H1 (cell line): ENCODE measurements at regions not wholly inside any gene's neighbourhood (a gene's known extent, or its start where the extent isn't known, plus 50 kb on each side); places are given as distances from the start of the nearest gene placed in this dataset.

Experiments
- CTCF ChIA-PET: fragments of 300-600 bp; sonication (Branson Sonifier 250); formaldehyde crosslinking; loops from one replicate; lab custom pipeline; 2021; ENCODE audit not compliant: partially characterized antibody; lab: Charles Lee
- POLR2A ChIA-PET: fragments of 300-600 bp; sonication (Branson Sonifier 250); formaldehyde crosslinking; loops from one replicate; lab custom pipeline; 2021; ENCODE audit warnings: inconsistent platforms; ENCODE audit not compliant: partially characterized antibody; lab: Charles Lee
- DNase-seq, 2 experiments: peaks; one replicate each; pipeline versions ENCODE4 v3.0.0 to v3.0.0-alpha.2; 2010 to 2022; ENCODE audit warnings: low spot score in 2 of 2, low read depth in 1 of 2, mixed read lengths in 1 of 2
- FAIRE-seq: peaks from 2 replicates; lab custom pipeline; 2011; peaks lifted over from hg19 to GRCh38; lab: Jason Lieb, UNC
- H2AFZ ChIP-seq: 2 replicates; pipeline ENCODE4 v1.8.1; 2012; ENCODE audit warnings: low read length, inconsistent platforms
- H2AK5ac ChIP-seq: 2 replicates; pipeline ENCODE4 v1.6.1; 2013; ENCODE audit warnings: low read depth, low read length
- H2BK120ac ChIP-seq: replicated peaks from 2 replicates; pipeline ENCODE3; 2013; ENCODE audit warnings: low read depth, low read length, inconsistent platforms
- H2BK12ac ChIP-seq: 2 replicates; pipeline ENCODE4 v1.6.1; 2013; ENCODE audit warnings: low read depth, low read length
- H2BK15ac ChIP-seq: 2 replicates; pipeline ENCODE4 v1.6.1; 2013; ENCODE audit warnings: low read length
- H2BK20ac ChIP-seq: 2 replicates; pipeline ENCODE4 v1.6.1; 2013; ENCODE audit warnings: low read length
- H2BK5ac ChIP-seq: 2 replicates; pipeline ENCODE4 v1.6.1; 2013; ENCODE audit warnings: low read depth, low read length
- H3K14ac ChIP-seq: 2 replicates; pipeline ENCODE4 v1.6.1; 2013; ENCODE audit warnings: inconsistent platforms; ENCODE audit not compliant: insufficient read length
- H3K18ac ChIP-seq: 2 replicates; pipeline ENCODE4 v1.6.1; 2013; ENCODE audit warnings: low read length; ENCODE audit errors: extremely low read depth
- H3K23ac ChIP-seq: 2 replicates; pipeline ENCODE4 v1.6.1; 2013; ENCODE audit warnings: inconsistent platforms; ENCODE audit not compliant: insufficient read length
- H3K23me2 ChIP-seq: 2 replicates; pipeline ENCODE4 v1.6.1; 2013; ENCODE audit warnings: low read depth, low read length
- H3K27ac ChIP-seq: 2 replicates; pipeline ENCODE4 v1.6.1; 2011; ENCODE audit warnings: low read depth, low read length, inconsistent platforms
- H3K27me3 ChIP-seq, 4 experiments: replicated peaks in 1 of 4; 1 replicate in 1 of 4; 2 replicates in 3 of 4; pipeline versions ENCODE4 v1.6.1 to v1.8.1; 2011 to 2013; ENCODE audit warnings: low read length in 3 of 4, mild to moderate bottlenecking in 3 of 4, inconsistent platforms in 2 of 4, mixed read lengths in 2 of 4, moderate library complexity in 1 of 4; ENCODE audit not compliant: control insufficient read depth in 3 of 4, insufficient read depth in 3 of 4; ENCODE audit errors: extremely low read depth in 1 of 4
- H3K36me3 ChIP-seq, 4 experiments: 2 replicates each; pipeline versions ENCODE4 v1.6.1 to v1.8.1; 2011 to 2013; ENCODE audit warnings: mild to moderate bottlenecking in 4 of 4, low read length in 3 of 4, moderate library complexity in 2 of 4, control low read depth in 1 of 4, inconsistent platforms in 1 of 4; ENCODE audit not compliant: insufficient read depth in 4 of 4, control insufficient read depth in 2 of 4
- H3K4ac ChIP-seq: replicated peaks from 2 replicates; pipeline ENCODE3; 2013; ENCODE audit warnings: low read length, low read depth, mixed read lengths, inconsistent platforms; ENCODE audit not compliant: insufficient read length
- H3K4me1 ChIP-seq, 4 experiments: replicated peaks in 1 of 4; 1 replicate in 1 of 4; 2 replicates in 3 of 4; pipeline versions ENCODE4 v1.6.1 to v1.8.1; 2011 to 2013; ENCODE audit warnings: low read length in 3 of 4, inconsistent platforms in 2 of 4, mixed read lengths in 1 of 4; ENCODE audit not compliant: insufficient read depth in 4 of 4, control insufficient read depth in 3 of 4
- H3K4me2 ChIP-seq, 2 experiments: 2 replicates each; pipeline versions ENCODE4 v1.6.1 to v1.8.1; 2011 to 2013; ENCODE audit warnings: low read depth in 2 of 2, low read length in 2 of 2, control low read depth in 1 of 2, inconsistent platforms in 1 of 2, mild to moderate bottlenecking in 1 of 2; ENCODE audit not compliant: insufficient read depth in 1 of 2
- H3K4me3 ChIP-seq, 4 experiments: fragments of 200-600, 300-600 bp in 1 of 4; sonication (generic), shearing (Covaris generic), sonication (Bioruptor Twin) in 1 of 4; 2 replicates each; pipeline versions ENCODE4 v1.5.1 to v1.8.1; 2011 to 2016; ENCODE audit warnings: low read length in 4 of 4, low read depth in 3 of 4, control low read depth in 2 of 4, inconsistent platforms in 2 of 4, mild to moderate bottlenecking in 2 of 4, mixed read lengths in 1 of 4, moderate library complexity in 1 of 4; ENCODE audit not compliant: insufficient read depth in 2 of 4; ENCODE audit errors: extremely low read depth in 1 of 4
- H3K56ac ChIP-seq: replicated peaks from 2 replicates; pipeline ENCODE3; 2013; ENCODE audit warnings: low read depth, mild to moderate bottlenecking, mixed read lengths, low read length, inconsistent platforms; ENCODE audit not compliant: insufficient read length
- H3K79me1 ChIP-seq: 2 replicates; pipeline ENCODE4 v1.6.1; 2013; ENCODE audit warnings: low read depth, low read length, control low read depth
- H3K79me2 ChIP-seq, 2 experiments: 2 replicates each; pipeline versions ENCODE4 v1.6.1 to v1.8.1; 2012 to 2013; ENCODE audit warnings: low read length in 2 of 2, mild to moderate bottlenecking in 2 of 2, inconsistent platforms in 1 of 2; ENCODE audit not compliant: insufficient read depth in 2 of 2, control insufficient read depth in 1 of 2
- H3K9ac ChIP-seq, 4 experiments: replicated peaks in 1 of 4; 1 replicate in 1 of 4; 2 replicates in 3 of 4; pipeline versions ENCODE4 v1.6.1 to v1.8.1; 2011 to 2013; ENCODE audit warnings: low read depth in 3 of 4, low read length in 3 of 4, control low read depth in 2 of 4, mild to moderate bottlenecking in 2 of 4, moderate library complexity in 2 of 4, inconsistent platforms in 1 of 4; ENCODE audit errors: extremely low read depth in 1 of 4
- H3K9me3 ChIP-seq, 2 experiments: 2 replicates each; pipeline versions ENCODE4 v1.6.1 to v1.8.1; 2012 to 2013; ENCODE audit warnings: mild to moderate bottlenecking in 2 of 2, moderate library complexity in 2 of 2, control low read depth in 1 of 2, inconsistent platforms in 1 of 2, low read depth in 1 of 2, low read length in 1 of 2, mixed read lengths in 1 of 2; ENCODE audit not compliant: insufficient read depth in 2 of 2
- H4K20me1 ChIP-seq, 2 experiments: replicated peaks in 1 of 2; 2 replicates each; pipeline versions ENCODE3 to v1.8.1; 2011 to 2013; ENCODE audit warnings: inconsistent platforms in 2 of 2, low read length in 2 of 2, mild to moderate bottlenecking in 1 of 2; ENCODE audit not compliant: insufficient read depth in 2 of 2, control insufficient read depth in 1 of 2
- H4K5ac ChIP-seq: 2 replicates; pipeline ENCODE4 v1.6.1; 2013; ENCODE audit warnings: low read length, low read depth, mixed read lengths, inconsistent platforms; ENCODE audit not compliant: insufficient read length
- H4K8ac ChIP-seq: 2 replicates; pipeline ENCODE4 v1.8.0; 2013; ENCODE audit warnings: mild to moderate bottlenecking, moderate library complexity, low read length, inconsistent platforms; ENCODE audit not compliant: insufficient read depth; ENCODE audit errors: extremely low read depth
- H4K91ac ChIP-seq: replicated peaks from 2 replicates; pipeline ENCODE3; 2013; ENCODE audit warnings: low read length, mixed read lengths, inconsistent platforms; ENCODE audit not compliant: insufficient read length
- GABPA ChIP-seq: IDR thresholded peaks from 2 replicates; pipeline ENCODE4 v1.6.1; 2011; ENCODE audit warnings: mild to moderate bottlenecking, low read length, moderate library complexity, borderline replicate concordance; ENCODE audit not compliant: insufficient read depth
- MAX ChIP-seq: IDR thresholded peaks from 2 replicates; pipeline ENCODE4 v1.6.1; 2012; ENCODE audit warnings: inconsistent platforms
- POLR2A ChIP-seq, 2 experiments: IDR thresholded peaks; 1 replicate in 1 of 2; 2 replicates in 1 of 2; pipeline ENCODE4 v1.6.1; 2011; ENCODE audit warnings: low read depth in 2 of 2, low read length in 2 of 2, mild to moderate bottlenecking in 2 of 2; ENCODE audit errors: control extremely low read depth in 1 of 2
- WGBS, 2 experiments: shearing (Covaris generic) in 1 of 2; methylation state at CpG; one replicate each; pipeline versions ENCODE4 v1.1.6 to v1.1.7; 2013 to 2015; ENCODE audit warnings: low lambda C conversion rate in 2 of 2, mixed read lengths in 2 of 2, inconsistent platforms in 1 of 2, low coverage in 1 of 2, missing lambda C conversion rate in 1 of 2; ENCODE audit not compliant: insufficient replicate concordance in 2 of 2, insufficient coverage in 1 of 2, insufficient read length in 1 of 2; ENCODE audit errors: extremely low coverage in 1 of 2, missing lambda C conversion rate in 1 of 2; 5-methylcytosine and 5-hydroxymethylcytosine counted together

DNA sequence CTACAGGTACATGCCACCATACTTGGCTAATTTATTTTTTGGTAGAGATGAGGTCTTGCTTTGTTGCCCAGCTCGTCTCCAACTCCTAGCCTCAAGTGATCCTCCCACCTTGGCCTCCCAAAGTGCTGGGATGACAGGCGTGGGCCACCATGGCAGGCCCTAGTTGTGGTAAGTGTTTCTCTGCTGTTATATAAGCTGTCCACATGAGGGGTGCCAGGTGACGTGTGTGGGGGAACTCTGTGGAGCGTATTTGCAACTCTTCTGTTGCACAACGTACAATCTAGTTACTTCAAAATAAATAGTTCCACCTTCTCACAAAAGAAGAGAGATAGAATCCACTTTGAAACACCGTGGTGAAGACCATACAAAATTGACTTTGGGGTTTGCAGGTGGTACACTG, 125.1 kb downstream of the NCOR2 start:
- no peak overlapping the region for H2BK12ac ChIP-seq
- peaks cover 0 to 2% of the 10 kb centered on the region in 2 experiments; a peak in 1 of 4 replicates for H3K79me2 ChIP-seq
- peaks cover 4 to 7% of the 10 kb centered on the region in 2 experiments for H4K20me1 ChIP-seq
- H2AK5ac ChIP-seq = no peak overlapping the region
- TF ChIP-seq POLR2A (IDR thresholded peaks at IDR 0.05; ENCODE audit: control extremely low read depth in 1 of 2, low read depth in 2 of 2, low read length in 2 of 2) (no peak), GABPA (no peak), MAX (no peak)
- no peak overlapping the region for H2BK15ac ChIP-seq
- no peak overlapping the region for H4K91ac ChIP-seq
- no peak overlapping the region for H3K9ac ChIP-seq
- H3K23me2 ChIP-seq = no peaks in the 10 kb centered on the region; the same call in 1 of the 2 replicates
- no peak overlapping the region for H3K4me3 ChIP-seq
- ChIA-PET POLR2A (no interaction called here), CTCF (interaction anchor here (0.7 to 2.2 kb wide), 9 partner anchors 8 to 325 kb away, joined by 3 to 8 read pairs (median 4); no protein-coding TSS in a partner anchor)
- no peak overlapping the region for H3K56ac ChIP-seq
- DNase-seq (no peak), FAIRE-seq (no peak)
- no peak overlapping the region for H3K18ac ChIP-seq
- no peak overlapping the region for H4K5ac ChIP-seq
- H3K27me3 ChIP-seq = no peaks in the 10 kb centered on the region
- H3K4me1 ChIP-seq = peaks cover 0 to 4% (median 3%) of the 10 kb centered on the region in 4 experiments; a peak in 4 of 7 replicates
- H3K4me2 ChIP-seq = no peak overlapping the region
- H2BK5ac ChIP-seq = no peak overlapping the region
- H2BK120ac ChIP-seq = no peak overlapping the region
- WGBS, 2 experiments = 93% methylated on average over 6 of the region's 6 CpGs; no CpG with 5 or more reads in 1 of the 2 experiments
- H3K23ac ChIP-seq = no peak overlapping the region
- H3K9me3 ChIP-seq = no peaks in the 10 kb centered on the region
- no peak overlapping the region for H4K8ac ChIP-seq
- H2BK20ac ChIP-seq = no peak overlapping the region
- no peak overlapping the region for H3K4ac ChIP-seq
- H3K79me1 ChIP-seq = 0 out of 2 replicates have a peak, but pooled peaks cover 3% of the 10 kb centered on the region
- peaks cover 2 to 9% (median 5%) of the 10 kb centered on the region in 4 experiments; a peak in 5 of 8 replicates for H3K36me3 ChIP-seq
- no peak overlapping the region for H3K27ac ChIP-seq
- no peak overlapping the region for H2AFZ ChIP-seq
- H3K14ac ChIP-seq = no peak overlapping the region
